H1 (cell line): ENCODE measurements at regions not wholly inside any gene's neighbourhood (a gene's known extent, or its start where the extent isn't known, plus 50 kb on each side); places are given as distances from the start of the nearest gene placed in this dataset.

Experiments
- FOSL1 ChIP-seq: IDR thresholded peaks from 2 replicates; pipeline ENCODE4 v1.6.1; 2011; ENCODE audit warnings: mild to moderate bottlenecking, low read depth, low read length, moderate library complexity; ENCODE audit not compliant: insufficient read depth
- TF ChIP-seq, protein P1 (sequence below): fragments of 300-600 bp; sonication (generic); IDR thresholded peaks from 2 replicates; pipeline ENCODE4 v1.7.1; 2012; ENCODE audit warnings: low read length, moderate library complexity, mild to moderate bottlenecking, inconsistent platforms; ENCODE audit not compliant: insufficient replicate concordance

GRCh38 chr10:4183761-4184261, 398.8 kb upstream of the KLF6 start (continued):
- TF ChIP-seq, protein P1, sequence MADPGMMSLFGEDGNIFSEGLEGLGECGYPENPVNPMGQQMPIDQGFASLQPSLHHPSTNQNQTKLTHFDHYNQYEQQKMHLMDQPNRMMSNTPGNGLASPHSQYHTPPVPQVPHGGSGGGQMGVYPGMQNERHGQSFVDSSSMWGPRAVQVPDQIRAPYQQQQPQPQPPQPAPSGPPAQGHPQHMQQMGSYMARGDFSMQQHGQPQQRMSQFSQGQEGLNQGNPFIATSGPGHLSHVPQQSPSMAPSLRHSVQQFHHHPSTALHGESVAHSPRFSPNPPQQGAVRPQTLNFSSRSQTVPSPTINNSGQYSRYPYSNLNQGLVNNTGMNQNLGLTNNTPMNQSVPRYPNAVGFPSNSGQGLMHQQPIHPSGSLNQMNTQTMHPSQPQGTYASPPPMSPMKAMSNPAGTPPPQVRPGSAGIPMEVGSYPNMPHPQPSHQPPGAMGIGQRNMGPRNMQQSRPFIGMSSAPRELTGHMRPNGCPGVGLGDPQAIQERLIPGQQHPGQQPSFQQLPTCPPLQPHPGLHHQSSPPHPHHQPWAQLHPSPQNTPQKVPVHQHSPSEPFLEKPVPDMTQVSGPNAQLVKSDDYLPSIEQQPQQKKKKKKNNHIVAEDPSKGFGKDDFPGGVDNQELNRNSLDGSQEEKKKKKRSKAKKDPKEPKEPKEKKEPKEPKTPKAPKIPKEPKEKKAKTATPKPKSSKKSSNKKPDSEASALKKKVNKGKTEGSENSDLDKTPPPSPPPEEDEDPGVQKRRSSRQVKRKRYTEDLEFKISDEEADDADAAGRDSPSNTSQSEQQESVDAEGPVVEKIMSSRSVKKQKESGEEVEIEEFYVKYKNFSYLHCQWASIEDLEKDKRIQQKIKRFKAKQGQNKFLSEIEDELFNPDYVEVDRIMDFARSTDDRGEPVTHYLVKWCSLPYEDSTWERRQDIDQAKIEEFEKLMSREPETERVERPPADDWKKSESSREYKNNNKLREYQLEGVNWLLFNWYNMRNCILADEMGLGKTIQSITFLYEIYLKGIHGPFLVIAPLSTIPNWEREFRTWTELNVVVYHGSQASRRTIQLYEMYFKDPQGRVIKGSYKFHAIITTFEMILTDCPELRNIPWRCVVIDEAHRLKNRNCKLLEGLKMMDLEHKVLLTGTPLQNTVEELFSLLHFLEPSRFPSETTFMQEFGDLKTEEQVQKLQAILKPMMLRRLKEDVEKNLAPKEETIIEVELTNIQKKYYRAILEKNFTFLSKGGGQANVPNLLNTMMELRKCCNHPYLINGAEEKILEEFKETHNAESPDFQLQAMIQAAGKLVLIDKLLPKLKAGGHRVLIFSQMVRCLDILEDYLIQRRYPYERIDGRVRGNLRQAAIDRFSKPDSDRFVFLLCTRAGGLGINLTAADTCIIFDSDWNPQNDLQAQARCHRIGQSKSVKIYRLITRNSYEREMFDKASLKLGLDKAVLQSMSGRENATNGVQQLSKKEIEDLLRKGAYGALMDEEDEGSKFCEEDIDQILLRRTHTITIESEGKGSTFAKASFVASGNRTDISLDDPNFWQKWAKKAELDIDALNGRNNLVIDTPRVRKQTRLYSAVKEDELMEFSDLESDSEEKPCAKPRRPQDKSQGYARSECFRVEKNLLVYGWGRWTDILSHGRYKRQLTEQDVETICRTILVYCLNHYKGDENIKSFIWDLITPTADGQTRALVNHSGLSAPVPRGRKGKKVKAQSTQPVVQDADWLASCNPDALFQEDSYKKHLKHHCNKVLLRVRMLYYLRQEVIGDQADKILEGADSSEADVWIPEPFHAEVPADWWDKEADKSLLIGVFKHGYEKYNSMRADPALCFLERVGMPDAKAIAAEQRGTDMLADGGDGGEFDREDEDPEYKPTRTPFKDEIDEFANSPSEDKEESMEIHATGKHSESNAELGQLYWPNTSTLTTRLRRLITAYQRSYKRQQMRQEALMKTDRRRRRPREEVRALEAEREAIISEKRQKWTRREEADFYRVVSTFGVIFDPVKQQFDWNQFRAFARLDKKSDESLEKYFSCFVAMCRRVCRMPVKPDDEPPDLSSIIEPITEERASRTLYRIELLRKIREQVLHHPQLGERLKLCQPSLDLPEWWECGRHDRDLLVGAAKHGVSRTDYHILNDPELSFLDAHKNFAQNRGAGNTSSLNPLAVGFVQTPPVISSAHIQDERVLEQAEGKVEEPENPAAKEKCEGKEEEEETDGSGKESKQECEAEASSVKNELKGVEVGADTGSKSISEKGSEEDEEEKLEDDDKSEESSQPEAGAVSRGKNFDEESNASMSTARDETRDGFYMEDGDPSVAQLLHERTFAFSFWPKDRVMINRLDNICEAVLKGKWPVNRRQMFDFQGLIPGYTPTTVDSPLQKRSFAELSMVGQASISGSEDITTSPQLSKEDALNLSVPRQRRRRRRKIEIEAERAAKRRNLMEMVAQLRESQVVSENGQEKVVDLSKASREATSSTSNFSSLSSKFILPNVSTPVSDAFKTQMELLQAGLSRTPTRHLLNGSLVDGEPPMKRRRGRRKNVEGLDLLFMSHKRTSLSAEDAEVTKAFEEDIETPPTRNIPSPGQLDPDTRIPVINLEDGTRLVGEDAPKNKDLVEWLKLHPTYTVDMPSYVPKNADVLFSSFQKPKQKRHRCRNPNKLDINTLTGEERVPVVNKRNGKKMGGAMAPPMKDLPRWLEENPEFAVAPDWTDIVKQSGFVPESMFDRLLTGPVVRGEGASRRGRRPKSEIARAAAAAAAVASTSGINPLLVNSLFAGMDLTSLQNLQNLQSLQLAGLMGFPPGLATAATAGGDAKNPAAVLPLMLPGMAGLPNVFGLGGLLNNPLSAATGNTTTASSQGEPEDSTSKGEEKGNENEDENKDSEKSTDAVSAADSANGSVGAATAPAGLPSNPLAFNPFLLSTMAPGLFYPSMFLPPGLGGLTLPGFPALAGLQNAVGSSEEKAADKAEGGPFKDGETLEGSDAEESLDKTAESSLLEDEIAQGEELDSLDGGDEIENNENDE: no peak
- no peak for TF ChIP-seq FOSL1
